ENCODE measurements at regions not wholly inside any gene's neighbourhood (a gene's known extent, or its start where the extent isn't known, plus 50 kb on each side); places are given as distances from the start of the nearest gene placed in this dataset.

- Histone ChIP-seq H3K9me3 (ENCODE audit: insufficient read depth, low read depth) (no peaks in the 10 kb centered on the region), H4K20me1 (ENCODE audit: insufficient read depth) (no peaks in the 10 kb centered on the region), H3K27me3 (ENCODE audit: insufficient read depth, low read depth) (peaks cover 6% of the 10 kb centered on the region), H3K79me2 (ENCODE audit: low read depth) (no peaks in the 10 kb centered on the region), H3K9me2 (ENCODE audit: insufficient read depth) (no peaks in the 10 kb centered on the region), H3F3A (ENCODE audit: insufficient read depth, low read depth) (no peaks in the 10 kb centered on the region), H3K27ac (no peak overlapping the region), H3K4me3 (no peak overlapping the region), H3K4me1 (replicated peaks; ENCODE audit: insufficient read depth) (no peaks in the 10 kb centered on the region), H3K4me2 (no peak overlapping the region), H2AFZ (no peak overlapping the region), H3K36me3 (ENCODE audit: low read depth) (no peaks in the 10 kb centered on the region)
- DNase-seq, result no peak
- no TSS peak for BruUV-seq (replicated peaks)
- TF ChIP-seq, protein P1, sequence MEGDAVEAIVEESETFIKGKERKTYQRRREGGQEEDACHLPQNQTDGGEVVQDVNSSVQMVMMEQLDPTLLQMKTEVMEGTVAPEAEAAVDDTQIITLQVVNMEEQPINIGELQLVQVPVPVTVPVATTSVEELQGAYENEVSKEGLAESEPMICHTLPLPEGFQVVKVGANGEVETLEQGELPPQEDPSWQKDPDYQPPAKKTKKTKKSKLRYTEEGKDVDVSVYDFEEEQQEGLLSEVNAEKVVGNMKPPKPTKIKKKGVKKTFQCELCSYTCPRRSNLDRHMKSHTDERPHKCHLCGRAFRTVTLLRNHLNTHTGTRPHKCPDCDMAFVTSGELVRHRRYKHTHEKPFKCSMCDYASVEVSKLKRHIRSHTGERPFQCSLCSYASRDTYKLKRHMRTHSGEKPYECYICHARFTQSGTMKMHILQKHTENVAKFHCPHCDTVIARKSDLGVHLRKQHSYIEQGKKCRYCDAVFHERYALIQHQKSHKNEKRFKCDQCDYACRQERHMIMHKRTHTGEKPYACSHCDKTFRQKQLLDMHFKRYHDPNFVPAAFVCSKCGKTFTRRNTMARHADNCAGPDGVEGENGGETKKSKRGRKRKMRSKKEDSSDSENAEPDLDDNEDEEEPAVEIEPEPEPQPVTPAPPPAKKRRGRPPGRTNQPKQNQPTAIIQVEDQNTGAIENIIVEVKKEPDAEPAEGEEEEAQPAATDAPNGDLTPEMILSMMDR (conservative IDR thresholded peaks at IDR 0.05), result no peak
- TF ChIP-seq EZH2 (IDR thresholded peaks at IDR 0.05; ENCODE audit: low read depth), result no peak
- CTCF ChIA-PET, result no interaction called here
- POLR2A ChIA-PET (ENCODE audit: unreplicated experiment), result no interaction called here
- intact Hi-C loops (cut with micrococcal nuclease; ENCODE audit: unreplicated experiment), result no loop called here
These were observed 173.6 kb upstream of the PDE1C start for GRCh38 chr7:32243687-32244290.

DNA sequence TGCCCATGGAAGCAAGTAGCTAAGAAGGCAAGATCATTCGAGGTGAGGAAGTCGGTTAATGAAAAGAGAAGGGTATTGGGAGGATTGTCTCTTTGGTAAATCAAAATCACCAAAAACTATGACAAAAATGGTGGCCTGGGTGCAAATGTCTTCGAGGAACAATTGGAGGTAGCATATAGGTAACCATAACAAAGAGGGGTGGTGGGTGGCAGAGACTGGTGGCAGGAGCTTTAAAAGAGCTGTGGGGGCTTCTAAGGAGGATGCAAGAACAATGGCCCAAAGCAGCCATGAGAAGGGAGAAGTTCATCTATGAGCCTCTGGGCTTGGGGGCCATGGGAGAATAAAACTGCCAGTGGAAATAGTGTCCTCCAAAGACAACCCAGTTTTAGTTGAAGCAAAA is 172.2 kb upstream of the PDE1C start:
- TF ChIP-seq, protein P1 (conservative IDR thresholded peaks at IDR 0.05), result no peak
- no peak for TF ChIP-seq EZH2 (IDR thresholded peaks at IDR 0.05; ENCODE audit: low read depth)
- Histone ChIP-seq H3K79me2 (ENCODE audit: low read depth) (no peaks in the 10 kb centered on the region), H4K20me1 (ENCODE audit: insufficient read depth) (no peaks in the 10 kb centered on the region), H3K4me3 (no peak overlapping the region), H3K9me2 (ENCODE audit: insufficient read depth) (no peaks in the 10 kb centered on the region), H3F3A (ENCODE audit: insufficient read depth, low read depth) (no peaks in the 10 kb centered on the region), H3K27ac (no peak overlapping the region), H3K4me2 (no peak overlapping the region), H3K27me3 (ENCODE audit: insufficient read depth, low read depth) (peaks cover 6% of the 10 kb centered on the region), H3K36me3 (ENCODE audit: low read depth) (no peaks in the 10 kb centered on the region), H2AFZ (no peak overlapping the region), H3K4me1 (replicated peaks; ENCODE audit: insufficient read depth) (no peaks in the 10 kb centered on the region), H3K9me3 (ENCODE audit: insufficient read depth, low read depth) (no peaks in the 10 kb centered on the region)
- POLR2A ChIA-PET (ENCODE audit: unreplicated experiment), result no interaction called here
- intact Hi-C loops (cut with micrococcal nuclease; ENCODE audit: unreplicated experiment), result no loop called here
- no TSS peak for BruUV-seq (replicated peaks)
- no peak for DNase-seq
- CTCF ChIA-PET, result no interaction called here

- H3K9me2 ChIP-seq (ENCODE audit: insufficient read depth), result no peaks in the 10 kb centered on the region
- no peak for TF ChIP-seq EZH2 (IDR thresholded peaks at IDR 0.05; ENCODE audit: low read depth)
- TF ChIP-seq, protein P1 (conservative IDR thresholded peaks at IDR 0.05), result no peak
- intact Hi-C loops (cut with micrococcal nuclease; ENCODE audit: unreplicated experiment), result no loop called here
- no peaks in the 10 kb centered on the region for H3K9me3 ChIP-seq (ENCODE audit: insufficient read depth, low read depth)
- no peaks in the 10 kb centered on the region for H3K36me3 ChIP-seq (ENCODE audit: low read depth)
- no peaks in the 10 kb centered on the region for H3F3A ChIP-seq (ENCODE audit: insufficient read depth, low read depth)
- no peak for DNase-seq
- H2AFZ ChIP-seq, result no peak overlapping the region
- no TSS peak for BruUV-seq (replicated peaks)
- H3K4me2 ChIP-seq, result no peak overlapping the region
- H3K27me3 ChIP-seq (ENCODE audit: insufficient read depth, low read depth), result peaks cover 6% of the 10 kb centered on the region
- CTCF ChIA-PET, result no interaction called here
- POLR2A ChIA-PET (ENCODE audit: unreplicated experiment), result no interaction called here
- no peak overlapping the region for H3K4me3 ChIP-seq
- no peaks in the 10 kb centered on the region for H3K4me1 ChIP-seq (replicated peaks; ENCODE audit: insufficient read depth)
- no peak overlapping the region for H3K27ac ChIP-seq
- H3K79me2 ChIP-seq (ENCODE audit: low read depth), result no peaks in the 10 kb centered on the region
- H4K20me1 ChIP-seq (ENCODE audit: insufficient read depth), result no peaks in the 10 kb centered on the region
These were observed 171.4 kb upstream of the PDE1C start for GRCh38 chr7:32241636-32242035.
